NCI-H1092 (cell line): ENCODE measurements at regions not wholly inside any gene's neighbourhood (a gene's known extent, or its start where the extent isn't known, plus 50 kb on each side); places are given as distances from the start of the nearest gene placed in this dataset.
A peak's percentile ranks its signal among the peaks of the same experiment; 100 is the strongest.

Source experiments
- DNase-seq: peaks from one replicate; lab custom pipeline; 2025; lab: John Stamatoyannopoulos, UW

DNA sequence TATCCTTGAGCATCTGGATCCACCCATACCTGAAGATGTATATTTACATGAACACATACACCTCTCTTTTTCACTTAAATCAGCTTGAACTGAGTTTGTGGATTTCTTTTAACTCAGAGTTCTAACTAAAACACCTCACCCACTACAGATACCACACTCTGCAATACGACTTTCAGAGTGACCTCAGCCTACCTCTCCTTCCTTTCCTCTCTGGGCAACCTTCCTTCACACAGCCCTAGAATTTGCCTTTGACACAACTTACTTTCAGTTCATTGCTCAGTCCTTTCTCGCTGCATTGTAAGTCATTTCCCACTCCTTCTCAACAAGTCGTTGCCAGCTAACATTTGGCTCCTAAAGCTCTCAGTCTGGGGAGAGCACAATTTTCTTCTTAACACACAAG is 151.9 kb upstream of the IRX3 start:
- DNase-seq = no peak

DNA sequence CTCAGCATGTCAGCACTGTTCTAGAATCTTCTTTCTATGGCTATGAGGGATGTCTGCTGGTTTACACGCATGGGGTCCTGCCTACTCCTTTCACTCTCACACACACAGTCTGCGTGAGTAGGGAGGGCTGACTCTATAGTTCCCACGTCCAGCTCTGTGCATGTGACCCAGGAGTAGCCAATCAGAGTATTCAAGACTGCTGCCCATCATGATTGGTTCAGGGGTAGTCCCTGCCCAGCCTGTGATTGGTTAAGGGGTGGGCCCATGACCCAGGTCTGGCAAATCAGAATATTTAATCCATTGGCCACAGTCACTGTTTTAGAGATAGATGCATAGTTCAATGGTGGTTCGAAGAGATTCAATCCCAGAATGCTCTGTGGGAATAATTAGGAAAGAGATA is 151.3 kb upstream of the IRX3 start:
- no peak for DNase-seq

DNA sequence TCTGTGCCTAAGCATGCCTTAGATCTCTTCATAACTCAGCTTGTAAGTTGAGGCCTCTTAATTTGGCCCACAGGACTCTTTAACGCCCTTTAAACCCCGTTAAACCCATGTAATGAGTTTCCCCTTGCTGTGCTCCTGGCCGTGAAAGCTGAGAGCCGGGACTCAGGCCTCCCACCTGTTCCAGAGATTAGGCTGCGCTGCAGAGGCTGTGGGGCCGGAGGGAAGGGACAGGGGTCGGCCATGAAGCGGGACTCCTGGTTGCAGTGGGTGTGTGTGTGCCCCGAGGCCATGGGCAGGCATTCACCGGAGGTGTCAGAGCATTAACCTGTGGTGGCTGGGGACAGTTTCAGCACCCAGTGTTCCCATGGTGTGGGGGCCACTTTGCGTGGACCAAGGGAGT is 150.8 kb upstream of the IRX3 start:
- no peak for DNase-seq

DNA sequence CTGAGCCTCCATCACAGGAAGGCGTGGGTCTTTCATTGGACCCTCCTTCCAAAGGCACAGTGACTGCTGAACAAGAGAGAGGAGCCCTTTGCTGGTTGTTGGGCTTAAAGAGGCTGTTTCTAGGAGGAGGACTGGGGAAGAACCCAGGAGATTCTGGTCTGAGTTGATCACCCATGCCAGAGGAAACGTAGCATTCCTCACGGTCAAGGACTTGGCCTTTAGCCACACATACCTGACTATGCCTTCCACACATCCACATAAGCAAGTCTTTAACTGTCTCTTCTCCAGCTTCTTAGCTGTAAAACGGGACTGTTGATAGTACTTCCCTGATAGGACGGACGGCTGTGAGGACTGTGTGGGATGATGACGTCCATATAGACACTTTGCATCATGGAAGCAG is 149.8 kb upstream of the IRX3 start:
- DNase-seq = no peak

DNA sequence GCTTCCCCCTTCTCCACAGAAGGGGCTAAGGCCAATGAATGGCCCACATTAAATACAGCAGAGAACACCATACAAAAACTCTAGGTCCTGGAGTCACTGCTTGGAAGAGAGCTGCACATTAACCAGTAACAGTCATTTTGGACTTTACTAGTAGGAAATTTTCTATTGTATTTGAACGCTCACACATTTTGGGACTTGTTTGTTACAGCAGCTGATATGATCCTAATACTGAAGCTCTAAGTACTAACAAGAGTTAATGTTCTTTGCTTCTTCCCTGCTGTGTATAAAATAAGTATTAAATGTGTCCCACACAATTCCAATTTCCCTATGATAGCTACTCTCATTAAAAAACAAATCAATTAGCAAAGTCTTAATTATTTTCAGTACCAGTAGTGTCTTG is 148.3 kb upstream of the IRX3 start:
- no peak for DNase-seq

DNA sequence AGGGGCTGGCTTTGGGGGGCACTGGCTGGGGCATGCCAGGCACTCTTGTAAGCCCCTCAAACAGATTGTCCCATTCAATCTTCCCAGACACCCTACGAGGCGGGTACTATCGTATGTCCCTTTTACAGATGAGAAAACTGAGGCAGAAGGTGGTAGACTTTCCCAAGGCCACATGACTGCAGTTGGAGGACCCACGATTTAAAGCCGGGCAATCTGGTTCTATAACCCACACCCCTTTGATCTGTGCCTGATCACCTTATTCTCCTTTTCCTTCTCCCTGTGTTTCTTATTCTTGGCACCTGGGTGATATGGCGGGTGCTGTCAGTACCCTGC is 146.3 kb upstream of the IRX3 start:
- no peak for DNase-seq

DNA sequence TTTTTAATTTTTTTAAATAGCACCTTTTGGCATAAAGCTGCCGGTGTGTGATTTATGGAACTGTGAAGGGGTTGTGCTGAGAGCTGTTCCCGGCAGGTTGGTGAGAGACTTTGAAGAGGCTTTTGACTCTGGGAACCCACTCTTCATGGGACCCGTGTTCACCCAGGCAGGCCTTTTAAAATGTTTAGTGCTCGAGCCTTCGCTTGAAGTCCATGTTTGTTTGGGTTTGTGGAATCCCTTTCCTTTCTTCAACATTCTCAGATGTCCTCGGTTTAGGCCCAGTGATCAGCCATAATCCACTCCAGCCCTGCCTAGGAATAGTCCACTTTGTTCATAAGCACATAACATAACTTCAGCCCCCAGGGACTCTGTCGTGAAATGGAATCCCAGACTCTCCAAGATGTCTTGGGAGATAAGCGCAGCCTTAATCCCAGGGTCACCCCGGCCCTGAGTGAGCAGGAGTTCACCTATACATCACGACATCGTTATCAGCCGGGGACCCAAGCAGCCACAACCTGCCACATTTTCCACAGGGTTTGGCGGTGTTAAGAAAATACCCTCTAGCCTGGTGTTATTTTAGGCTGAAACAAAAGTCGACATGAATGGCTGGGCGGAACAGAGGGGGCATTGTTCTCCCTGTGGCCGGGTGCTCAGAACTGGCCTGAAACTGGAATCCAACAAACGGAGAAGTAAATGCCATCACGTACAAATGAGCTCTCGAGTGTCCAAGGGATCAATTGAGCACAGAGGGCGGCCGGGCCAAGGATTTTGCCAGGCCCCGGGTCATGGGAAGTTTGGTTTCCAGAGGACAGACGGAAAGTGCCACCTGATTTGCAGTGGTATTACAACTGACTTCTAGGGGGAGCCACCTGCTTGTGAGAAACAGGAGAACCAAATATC is 145.7 kb upstream of the IRX3 start:
- no peak for DNase-seq

DNA sequence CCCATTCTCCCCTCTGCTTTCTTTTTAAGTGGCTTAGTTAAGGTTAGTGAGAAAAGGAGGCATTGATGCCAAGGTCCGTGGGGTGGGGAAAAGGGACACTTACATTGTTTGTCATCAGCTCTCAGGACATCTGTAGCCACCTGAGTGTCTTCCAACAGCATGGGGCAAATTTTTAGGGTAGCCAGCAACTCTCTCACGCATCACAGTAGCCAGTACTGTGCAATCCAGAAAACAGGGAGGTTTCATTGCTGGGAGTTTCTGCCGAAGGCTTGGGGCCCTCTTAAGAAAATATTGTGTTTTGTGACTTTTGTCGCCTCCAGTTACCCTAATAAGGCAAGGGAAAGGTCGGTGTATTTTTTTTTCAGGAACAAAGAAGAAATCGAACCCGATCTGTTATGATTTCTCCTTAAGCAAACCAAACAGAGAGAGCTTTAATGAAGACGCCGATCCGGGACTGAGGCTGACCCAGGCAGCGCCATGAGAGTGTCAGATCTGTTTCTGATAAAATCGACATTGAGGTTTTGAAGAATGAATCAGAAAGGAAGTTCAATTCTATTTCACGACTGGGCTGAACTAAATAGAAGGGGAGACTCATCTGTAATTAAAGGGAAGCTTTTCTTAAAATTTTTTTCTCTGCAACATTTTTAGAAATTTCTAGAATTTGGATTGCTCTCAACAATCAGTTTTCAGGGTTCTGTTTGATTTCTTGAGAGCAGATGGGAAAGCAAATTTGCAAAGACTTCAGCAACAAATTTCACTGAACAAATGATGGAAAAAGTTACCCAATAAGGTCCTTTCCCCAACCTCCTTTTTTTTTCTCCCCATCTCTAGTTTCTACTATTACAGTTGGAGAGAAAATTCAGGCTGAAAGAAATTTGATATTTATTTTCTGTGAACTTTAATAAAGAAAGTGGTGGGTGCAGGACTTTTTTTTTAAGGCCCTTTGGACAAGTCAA is 144.7 kb upstream of the IRX3 start:
- DNase-seq = no peak

DNA sequence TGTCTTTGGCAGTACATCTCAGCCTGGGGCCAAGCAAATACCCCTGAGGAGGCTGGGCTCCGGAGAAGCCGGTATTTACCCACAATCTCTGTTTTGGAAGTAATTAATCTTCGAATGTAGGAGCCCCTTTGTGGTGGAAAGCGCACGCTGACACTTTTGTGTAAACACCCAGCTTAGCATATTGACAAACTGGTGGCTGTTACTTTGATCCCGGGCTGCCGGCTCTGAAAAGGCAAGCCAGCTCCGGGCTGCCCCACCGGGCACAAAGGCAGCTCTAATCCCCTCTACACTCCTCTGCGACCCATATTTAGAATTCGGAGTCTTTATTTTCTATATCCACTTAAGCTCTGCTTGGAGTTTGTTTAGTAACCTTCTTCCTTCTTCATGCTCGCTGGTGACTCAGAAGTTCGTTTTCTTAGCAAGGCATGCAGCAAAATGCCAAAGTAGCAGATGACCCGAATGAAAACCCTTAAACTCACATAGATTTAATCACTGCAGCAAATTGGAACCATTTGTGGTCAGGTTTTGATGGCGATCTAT is 144.0 kb upstream of the IRX3 start:
- DNase-seq = no peak

DNA sequence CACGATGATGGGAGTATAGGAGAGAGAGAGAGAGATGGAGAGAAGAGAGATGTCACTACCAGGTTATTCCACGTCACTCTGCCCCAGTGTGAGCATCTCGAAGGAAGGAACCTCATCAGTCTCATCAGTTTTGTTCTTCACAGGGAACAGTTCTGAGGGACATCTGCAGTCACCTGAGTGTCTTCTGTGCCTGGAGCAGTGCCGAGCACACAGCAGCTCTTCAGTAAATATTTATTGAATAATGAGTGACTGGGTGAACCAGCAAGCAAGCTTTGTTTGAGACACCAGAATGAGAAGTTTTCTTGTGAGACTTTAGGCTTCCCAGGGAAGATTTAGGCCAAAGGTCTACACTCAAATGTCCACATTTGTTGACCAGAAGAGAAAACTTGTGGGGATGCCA is 142.4 kb upstream of the IRX3 start:
- no peak for DNase-seq

DNA sequence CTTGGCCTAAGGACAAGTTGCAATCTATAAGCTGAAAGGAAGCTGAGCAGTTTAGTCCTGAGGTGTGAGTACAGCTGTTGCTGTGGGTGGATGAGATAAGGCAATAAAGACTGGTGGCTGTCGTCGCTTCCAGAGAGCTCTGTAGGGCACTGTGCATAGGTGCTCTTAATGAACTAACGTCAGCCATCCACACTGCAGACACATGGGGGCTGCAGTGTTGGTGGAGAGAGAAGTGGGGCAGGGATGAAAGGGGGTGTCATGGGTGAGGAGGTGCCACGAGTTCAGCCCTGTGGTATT is 139.9 kb upstream of the IRX3 start:
- DNase-seq = no peak

DNA sequence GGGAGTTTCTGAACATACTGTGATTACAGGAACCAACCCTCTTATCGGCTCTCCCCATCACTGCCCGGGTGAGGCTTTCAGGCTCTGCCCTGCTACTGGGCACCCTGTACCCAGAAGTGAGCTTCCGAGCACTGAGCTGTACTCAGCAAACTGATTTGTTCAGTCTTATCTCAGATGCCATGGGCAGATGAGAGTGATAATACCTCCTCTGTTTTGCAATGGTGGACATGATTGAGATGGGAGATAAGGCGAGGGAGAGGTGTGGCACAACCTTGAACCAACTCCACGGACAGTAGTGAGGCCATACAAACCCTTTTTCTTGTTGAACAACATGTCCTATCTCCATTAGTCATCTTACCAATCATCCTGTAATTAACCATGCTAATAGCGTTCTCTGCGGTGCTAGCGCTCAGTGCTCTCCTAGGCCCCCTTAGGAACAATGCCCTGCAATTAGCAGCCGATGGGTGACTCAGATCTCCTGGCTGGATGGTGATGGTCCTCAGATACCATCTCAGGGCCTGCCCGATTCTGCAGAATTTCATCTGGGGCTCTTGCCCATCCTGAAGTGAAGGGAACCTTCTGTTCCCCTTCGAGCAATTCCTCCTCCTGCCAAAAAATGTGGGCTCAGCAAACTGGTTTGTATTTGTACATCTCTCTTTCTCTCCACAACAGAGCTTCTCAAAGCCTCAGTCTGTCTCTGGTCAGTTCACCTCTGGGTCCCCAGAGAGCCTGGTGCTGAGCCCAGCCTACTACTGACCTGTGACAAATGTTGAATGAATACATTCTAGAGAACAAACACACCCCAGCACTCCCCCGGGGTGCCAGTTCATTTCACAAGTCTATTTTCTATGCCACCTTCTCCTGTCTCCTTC is 139.3 kb upstream of the IRX3 start:
- no peak for DNase-seq

DNA sequence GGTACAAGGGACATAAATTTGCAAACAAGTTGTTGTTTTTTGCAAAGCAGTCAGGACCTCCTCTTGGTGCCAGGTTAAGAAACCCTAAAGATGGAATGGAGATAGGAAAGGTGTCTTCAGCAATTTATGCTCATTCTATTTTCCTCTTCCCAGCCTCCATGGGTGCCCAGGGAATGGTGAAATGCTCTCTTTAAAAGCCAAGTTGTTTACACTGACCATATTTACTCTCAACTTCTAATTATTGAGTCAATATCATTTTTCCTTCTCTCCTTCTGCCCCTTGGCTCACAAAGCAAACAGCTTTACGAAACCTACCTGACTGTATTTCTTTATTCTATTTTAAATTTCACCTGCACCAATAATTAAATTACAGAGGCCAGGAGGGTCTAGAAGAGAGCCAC is 138.5 kb upstream of the IRX3 start:
- DNase-seq = no peak

DNA sequence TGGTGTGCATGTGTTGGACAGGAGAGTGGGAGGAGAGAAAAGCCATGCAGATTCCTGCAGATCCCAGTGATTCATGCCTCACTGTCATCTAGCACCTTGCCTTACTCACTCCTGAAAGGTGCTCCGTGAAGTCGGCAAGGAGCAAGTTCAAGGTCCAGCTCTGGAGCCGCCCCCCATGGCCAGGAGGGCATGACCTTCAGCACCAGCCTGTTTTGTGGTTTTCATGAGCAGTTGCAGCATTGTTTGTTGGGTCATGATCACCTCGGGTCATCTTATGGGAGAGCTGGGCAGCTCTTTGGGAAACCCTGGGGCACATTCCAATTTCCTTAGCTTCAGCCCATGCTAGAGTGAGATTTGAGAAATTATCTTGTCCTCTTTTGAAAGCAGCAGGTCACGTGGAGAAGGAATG is 137.5 kb upstream of the IRX3 start:
- DNase-seq = no peak

DNA sequence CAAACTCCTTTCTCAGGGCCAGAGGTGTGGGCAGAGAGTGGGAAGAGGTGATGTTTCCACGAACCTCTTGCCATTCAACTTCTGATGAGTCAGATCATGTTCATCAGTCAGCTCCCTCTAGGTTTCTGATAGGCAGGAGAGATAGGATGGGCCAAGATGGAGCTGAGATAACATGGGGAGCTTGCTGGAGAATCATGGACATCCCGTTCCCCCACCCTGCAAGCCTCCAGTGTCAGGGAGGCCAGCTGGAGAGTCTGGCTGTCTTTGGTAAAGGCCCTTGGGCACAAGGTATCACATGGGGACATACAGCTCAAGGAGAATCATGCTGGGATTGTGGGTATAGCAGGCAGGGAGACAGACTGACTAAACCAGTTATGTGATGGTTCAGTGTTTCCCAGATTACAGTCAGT is 136.0 kb upstream of the IRX3 start:
- DNase-seq = no peak

DNA sequence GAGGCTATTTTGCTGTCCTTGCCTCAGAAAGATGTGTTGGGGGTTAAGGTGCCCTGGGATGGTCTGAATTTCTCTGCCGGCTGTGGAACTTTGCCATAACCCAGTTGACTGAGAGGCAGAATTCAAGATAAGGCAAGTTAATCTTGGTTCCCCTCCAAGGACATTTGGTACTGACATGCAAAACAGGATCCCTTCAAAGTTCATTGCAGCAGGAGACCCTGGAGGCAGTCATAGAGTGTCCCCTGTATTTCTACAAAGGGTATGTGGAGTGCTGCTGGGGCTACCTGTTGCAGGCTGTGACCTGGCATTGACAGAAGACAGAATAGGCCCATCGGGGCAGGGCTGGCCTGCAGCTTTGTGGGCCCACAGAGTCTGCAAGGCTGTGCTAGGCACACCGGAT is 135.6 kb upstream of the IRX3 start:
- no peak for DNase-seq

DNA sequence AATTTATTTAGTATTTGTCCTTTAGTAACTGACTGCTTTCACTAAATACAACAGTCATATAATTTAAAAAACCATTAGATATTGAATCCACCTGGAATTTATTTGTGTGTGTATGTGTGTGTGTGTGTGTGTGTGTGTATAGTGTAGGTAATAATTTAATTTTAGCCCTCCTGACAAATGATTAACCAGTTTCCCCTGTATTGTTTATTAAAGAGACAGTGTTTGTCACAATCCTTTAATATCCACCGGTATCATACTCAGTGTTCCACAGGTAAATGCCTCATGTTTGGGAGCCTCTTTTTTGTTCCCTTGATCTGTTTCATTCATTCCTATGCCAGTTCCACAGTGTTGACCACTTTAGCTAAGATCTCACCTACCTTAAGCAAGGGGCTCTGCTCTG is 134.6 kb upstream of the IRX3 start:
- no peak for DNase-seq

DNA sequence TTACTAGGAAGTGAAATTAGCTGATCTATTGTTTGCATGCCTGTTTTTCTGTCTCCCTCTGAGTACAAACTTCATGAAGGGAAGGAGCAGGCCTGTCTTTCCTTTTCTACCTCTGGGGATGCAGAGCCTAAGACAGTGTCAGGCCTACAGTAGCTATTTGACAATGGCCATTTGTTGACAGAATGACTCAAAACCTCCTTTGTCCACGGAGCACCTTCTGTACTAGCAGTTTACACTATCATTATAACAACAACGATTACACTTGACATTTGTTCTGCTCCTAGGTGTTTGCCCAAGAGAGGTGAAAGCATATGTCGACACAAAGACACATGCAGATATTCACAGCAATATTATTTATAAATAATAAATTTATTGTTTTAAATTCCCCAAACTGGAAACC is 132.3 kb upstream of the IRX3 start:
- DNase-seq = no peak

DNA sequence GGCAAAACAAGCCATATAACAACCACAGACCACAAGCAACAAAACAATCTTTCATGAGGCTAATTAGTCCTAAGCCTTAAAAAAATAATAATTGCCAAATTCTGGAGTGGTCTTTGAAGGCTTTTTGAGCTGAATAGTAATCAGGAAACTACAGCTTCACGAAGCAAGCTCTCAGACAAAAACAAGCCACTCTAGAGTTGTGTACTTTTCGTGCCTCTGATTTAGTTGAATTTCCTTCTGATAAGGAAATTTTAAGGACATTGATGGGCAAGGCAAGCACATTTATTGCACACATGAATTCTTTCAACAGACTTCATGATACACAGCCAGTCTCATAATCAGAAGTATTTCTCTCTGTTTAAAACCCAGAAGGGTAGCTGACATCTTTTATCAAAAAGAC is 130.8 kb upstream of the IRX3 start:
- no peak for DNase-seq

DNA sequence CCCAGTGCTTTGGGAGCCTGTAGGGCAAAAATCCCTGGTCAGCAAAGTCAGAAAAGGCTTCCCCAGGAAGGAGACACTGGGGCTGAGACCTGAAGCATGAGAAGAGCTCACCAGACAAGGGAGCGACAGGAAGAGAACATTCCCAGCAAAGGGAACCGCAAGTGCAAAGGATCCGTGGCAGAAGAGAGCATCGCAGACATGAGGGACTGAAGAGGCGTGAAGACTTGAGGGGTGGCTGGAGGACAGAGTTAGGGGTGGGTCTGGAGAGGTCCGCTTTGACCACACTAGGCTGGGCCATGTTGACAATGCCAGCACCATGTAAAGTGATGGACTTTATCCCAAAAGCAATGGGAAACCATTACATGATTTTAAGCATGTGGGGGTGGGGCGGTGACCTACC is 128.1 kb upstream of the IRX3 start:
- no peak for DNase-seq

DNA sequence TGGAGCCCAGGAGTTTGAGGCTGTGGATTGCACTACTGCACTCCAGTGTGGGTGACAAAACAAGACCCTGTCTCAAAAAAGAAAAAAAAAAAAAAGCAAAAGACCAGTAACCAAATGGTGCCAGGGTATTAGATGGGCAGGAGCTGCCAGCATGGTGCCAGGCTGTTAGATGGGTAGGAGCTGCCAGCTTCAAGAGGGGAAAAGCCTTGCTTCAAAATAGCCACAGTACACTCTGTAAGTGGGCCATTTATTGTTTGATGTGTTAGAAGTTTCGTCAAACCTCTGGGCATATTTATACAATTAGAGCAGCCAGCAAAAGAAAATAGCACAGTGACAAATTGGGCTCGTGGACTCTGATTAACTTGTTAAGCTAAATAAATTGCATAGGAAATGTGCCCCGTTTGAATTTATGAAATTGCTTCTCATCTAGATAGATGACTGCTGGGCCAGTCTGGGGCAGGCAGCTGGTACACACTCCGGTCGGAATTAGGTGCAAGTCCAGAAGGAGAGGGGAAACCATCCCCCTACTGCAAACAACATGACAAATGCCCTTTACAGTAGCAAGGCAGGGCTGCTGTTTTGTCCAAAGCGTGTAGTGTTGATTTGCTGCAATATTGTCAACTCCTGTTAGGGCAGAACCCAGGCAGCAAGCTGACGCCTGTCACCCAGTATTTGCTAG is 126.3 kb upstream of the IRX3 start:
- DNase-seq = no peak

DNA sequence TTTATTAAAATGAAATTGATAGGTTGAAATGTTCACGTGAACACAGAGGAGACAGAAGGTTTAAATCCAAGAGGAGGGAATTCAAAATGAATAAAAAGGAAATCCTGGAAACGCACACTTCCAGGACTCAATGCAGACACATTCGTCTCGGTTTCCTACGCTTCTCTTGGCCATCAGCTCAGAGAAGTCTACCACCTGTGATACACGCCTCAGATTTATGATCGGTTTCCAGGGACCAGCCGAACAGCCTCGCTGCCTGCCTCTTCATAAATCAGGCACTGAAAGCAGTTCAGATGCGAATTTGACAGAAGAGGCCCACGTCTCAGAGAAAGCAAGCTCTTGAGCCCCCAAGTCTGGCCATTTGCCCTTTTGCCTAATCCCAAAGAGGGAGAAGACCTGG is 125.5 kb upstream of the IRX3 start:
- DNase-seq = peak; percentile 20
